GM21576 (cell line): ENCODE measurements at regions not wholly inside any gene's neighbourhood (a gene's known extent, or its start where the extent isn't known, plus 50 kb on each side); places are given as distances from the start of the nearest gene placed in this dataset.

Experiments
- ATAC-seq: cut with Tn5 transposase; IDR thresholded peaks from one replicate; pipeline ENCODE4 v1.9.1; 2021; ENCODE audit warnings: mild to moderate bottlenecking, moderate library complexity; ENCODE audit not compliant: unreplicated experiment

DNA sequence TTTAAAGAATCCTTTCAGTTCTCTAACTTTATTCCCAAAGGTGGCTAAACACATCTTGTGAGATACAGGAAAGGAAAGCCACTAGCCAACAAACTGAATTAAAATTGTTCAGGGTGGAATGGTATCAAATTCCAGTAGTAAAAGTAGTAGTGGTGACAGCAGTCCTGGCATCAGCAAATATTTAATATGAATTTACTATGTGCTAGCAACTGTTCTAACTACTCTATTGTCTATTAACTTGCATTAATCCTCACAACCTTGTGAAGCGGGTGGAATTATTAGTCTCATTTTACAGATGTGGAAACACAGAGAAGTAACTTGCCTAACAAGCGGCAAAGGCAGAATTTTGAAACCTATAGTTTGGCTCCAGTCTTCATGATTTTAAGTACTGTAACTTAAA lies 130.1 kb downstream of the KLF12 start:
- ATAC-seq: no peak

DNA sequence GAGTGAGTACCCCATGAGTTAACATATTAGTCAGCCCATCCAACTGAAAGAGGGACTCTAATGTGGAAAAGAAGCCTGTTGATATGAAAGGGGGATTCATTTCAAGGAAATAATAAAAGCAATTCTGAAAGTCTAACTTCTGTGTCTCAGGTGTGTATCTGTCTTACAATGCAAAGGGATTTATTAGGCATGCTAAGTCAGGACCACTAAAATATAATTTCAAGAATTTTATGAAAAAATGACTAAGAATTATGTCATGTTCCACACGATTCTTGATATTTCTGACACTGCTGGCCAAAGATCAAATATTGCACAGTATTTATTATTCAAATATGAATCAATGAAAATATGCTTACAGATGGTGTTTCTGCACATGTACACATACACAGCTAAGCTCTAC lies 130.8 kb downstream of the KLF12 start:
- no peak for ATAC-seq

DNA sequence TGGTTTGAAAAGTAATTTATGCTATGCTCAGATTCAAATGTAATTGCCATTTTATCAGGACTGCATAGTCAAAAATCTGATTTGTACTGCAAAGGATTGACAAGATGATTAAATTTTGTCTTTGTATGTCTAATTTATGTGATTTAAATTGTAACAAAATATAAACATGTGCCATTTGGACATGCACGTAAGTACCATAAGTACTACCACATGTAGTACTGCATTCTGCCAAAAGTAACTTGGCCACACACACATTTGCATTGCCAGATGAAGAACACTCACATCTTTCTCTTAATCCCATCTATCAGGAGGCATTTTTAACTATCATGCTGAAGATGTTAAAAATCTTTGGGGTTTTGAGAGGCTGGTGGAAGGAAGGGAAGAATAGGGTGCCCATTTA lies 133.3 kb downstream of the KLF12 start:
- ATAC-seq: no peak

DNA sequence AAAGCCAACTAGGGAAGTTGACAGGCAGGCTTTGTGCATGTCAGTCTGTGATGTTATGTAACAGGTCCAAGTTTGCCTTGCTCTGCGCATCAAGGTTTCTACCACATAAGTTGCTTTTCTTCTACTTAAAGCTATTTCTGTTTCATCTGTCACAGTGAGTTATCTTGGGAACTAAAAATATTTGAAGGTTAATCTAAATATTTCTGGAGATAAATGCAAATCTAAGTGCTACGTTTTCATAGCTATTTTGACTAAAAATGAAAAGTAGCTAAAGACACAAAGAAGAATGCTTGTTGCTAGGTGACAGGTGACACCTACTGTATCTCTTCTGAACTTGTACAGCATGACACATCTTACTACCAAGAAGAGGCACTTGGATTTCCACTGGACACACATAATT lies 135.6 kb downstream of the KLF12 start:
- peak; percentile 70 for ATAC-seq

DNA sequence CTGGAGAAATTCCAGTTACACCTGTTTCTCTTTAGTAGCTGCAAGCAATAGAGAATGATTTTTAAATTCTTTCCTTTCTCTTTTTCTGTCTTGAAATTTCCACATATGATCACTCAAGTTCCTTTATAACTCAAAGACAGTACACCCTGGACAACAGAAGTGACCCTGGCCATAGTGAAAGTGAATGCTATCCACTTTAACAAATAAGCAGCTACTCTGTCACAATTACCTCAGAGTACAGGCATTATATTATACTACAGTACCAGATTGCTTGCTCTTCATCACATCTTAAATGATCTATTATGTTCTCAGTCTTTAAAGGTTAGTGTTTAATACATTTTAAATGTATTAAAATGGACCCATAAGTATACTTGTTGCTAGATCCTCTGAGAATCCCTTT lies 136.2 kb downstream of the KLF12 start:
- ATAC-seq: no peak

DNA sequence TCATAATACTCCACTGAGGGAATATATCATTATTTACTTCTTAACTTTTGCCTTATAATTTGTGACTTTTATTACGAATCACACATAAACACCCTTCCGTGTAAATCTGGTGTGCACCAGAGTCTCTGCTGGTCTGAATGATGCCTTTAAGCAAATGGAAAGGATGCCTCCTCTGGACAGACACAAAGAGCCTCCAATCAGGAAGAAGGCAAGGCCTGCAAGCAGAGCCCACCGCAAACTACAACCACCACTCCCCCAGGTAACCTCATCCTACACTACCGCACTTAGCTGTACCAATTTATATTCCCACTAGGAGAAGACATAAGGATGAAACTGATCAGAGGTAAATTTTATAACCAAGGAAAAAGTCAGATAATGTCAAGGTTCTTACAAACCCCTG lies 137.6 kb downstream of the KLF12 start:
- no peak for ATAC-seq

DNA sequence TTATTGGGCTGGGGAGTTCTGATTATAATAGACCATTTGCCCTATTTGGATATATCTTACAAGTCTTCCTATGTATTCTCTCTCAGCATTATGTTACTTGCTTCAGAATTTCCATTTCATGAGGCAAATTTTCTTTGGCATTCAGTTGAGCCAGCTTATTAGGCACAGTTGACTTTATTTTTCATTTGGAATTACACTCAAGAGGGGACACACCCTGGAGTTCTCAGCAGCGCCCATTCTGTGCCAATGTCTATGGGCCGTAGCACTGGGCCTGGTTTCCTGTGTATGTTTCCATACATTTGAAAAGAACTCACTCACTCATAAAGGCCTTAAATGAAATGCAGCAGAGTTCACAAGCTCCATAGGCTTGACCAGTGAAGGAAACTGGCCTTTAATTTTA lies 138.5 kb downstream of the KLF12 start:
- no peak for ATAC-seq

DNA sequence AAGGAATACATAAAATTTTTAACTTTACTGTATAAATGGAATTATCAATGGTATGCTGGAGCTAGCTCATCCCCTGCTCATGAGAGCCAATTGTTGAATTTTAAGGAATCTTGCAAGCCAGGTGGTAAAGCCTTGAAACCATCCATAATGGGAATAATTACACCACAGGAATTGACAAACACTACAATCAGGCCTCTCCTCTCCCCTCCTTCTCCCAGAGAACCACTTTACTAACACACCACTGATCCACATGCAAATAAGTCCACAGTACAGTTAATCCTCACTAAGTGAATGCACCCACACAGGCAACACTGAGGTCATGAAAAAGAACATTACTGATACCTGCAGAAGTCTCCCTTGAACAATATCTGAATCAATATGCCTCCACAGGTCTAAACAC lies 140.5 kb downstream of the KLF12 start:
- ATAC-seq: no peak

DNA sequence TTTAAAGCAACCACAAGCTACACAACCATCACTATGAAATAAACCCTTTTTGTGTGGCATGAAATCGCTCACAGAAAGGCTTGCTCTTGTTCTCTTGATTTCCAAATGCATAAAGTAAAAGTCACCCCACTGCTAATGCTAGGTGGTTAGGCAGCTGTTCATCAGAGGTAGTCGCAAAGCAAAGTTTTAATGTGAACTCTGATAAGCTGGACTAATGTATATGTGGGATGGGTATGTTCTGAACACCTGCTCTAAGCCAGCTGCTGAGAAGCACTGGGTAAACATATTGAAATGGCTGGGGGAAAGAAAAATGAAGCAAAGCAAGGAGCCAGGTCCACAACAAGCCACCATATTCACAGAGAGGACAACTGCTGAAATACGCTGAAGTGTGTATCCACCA lies 142.3 kb downstream of the KLF12 start:
- no peak for ATAC-seq

DNA sequence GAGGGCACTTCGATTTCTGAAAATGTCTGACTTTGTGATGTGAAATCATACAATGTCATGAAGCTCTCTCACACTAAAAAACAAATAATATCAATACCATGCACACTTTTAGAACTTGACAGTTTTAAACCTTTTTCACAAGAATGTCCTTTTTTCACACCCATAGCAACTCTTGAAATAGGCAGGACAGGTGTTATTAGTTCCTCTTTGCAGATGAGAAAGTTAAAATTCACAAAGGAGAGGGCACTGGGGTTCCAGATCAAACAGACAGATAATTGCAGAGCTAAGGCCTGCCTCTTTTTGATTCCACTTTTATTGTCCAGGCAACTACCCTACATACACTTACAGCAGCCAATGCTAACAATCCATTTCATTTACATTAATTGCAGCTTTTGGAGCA lies 142.8 kb downstream of the KLF12 start:
- ATAC-seq: no peak

DNA sequence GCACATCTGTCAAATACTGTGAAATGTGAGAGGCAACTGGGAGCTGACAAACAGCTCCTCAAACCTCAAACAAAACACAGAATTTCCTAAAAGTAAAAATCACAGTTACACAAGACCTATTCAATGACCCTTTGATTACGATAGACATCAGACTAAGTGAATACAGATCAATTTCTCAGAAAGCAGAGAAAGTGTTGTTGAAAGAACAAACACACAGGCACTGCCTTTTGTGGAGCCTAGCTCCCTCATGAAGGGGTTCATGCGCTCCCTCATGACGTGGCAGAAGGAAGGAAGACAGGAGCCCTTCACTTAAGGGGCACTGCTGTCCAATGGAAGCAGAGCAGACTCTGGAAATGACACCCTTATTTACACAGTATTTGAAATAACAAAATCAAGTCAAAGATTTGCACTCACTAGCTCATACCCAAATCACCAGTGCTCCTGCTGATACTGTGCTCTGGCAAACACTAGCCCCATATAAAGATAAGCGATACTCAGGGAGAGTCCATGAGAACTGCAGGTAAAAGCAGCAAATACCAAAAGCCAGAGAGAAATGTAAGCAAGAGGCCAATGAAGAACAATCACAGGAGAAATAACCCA lies 144.9 kb downstream of the KLF12 start:
- ATAC-seq: no peak

DNA sequence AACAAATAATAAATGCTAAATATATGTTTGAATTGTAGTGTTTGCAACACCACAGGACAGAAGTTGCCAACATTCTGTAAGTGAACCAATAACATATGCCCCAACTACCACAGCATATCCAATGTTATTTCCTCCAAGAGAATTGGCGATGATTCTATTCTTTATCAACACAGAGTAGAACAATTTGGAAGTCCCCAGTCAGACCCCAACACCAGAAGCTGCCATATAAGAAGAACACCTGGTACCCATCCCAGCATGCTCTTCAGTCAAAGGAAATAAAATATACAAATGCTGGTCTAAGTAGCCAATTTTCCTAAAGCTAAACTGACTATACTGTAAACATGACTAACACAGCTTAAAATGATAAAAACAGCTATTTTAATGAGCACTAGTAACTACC lies 145.7 kb downstream of the KLF12 start:
- ATAC-seq: no peak

DNA sequence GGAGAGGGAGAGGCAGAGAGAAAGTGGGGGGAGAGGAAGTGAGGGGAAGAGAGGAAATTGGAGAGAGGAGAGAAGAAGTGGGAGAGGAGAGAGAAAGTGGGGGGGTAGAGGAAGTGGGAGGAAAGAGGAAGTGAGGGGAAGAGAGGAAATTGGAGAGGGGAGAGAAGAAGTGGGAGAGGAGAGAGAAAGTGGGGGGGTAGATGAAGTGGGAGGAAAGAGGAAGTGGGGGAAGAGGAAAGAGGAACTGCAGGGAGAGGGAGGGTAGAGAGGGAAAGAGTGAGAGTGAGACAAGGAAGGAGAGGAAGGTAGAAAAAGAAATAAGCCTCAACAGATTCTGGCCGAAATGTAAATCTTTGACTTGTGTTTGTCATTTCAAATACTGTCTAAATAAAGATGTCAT lies 146.6 kb downstream of the KLF12 start:
- ATAC-seq: no peak

DNA sequence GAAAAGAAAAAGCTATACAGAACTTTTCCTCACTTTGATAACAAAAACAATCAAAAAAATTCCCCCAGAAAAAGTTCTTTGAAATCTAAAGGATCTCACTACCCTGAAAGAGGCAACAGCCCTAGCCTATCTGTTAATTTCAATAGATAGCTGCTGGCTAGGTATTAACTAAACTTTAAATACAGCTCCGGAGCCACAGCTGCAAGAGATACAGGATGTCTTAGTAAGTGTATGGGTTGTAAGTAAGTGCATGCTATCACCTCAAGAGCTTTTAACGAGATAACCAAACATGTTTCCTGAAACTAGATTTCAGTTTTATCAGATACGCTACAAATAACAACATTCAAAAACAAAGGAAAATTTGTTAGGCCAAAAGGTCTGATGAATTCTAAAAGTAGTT lies 148.4 kb downstream of the KLF12 start:
- ATAC-seq: no peak

DNA sequence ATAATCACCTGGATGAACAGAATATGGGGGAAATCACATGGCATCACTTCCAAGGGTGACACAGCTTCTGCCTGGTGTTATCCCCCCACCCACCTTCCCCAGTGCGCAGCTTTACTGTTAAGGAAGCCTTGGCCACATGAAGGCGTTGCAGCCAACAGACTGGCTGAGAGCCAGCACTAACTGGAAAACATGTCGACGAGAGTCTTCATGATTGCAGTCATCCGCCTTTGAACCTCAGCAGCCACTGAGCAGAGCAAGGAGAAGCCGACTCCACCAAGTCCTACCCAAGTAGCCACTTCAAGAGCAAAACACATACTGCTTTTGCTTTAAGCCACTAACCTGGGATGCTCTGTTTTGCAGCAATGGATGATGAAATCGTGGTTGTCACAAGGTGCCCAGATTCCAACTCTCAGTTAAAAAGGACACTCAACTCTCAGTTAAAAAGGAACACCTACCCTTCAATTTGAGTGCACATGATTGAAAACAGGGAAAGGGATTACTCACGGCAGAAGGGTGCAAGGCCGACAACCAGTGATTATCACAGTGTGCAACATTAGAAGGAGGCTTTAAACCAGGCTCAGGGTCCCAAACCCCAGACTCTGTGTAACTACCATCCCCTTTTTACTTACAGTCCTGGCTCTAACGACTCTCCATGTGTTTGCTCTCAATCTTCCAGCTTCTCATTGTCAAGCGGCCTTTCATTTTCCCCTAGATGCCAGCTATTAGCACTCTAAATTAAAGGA lies 149.1 kb downstream of the KLF12 start:
- no peak for ATAC-seq

DNA sequence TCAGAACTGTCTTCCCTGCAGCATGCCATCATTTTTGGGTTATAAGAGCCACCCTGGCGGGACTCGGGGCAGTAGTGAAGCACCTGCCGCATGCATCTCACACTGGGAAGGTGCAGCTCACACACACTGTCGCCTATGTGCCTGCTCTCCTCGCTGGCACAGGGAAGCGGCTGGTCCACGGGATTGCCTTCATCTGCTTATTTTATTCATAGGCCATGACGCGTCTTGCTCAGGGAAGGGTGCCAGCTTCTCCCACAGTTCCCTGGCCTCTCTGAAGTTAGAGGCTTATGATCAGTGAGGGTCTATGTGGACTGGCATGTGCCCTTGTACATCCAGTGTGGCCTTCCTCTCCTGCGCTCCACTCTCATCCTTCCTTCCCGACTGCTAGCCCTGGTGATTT lies 150.0 kb downstream of the KLF12 start:
- no peak for ATAC-seq

DNA sequence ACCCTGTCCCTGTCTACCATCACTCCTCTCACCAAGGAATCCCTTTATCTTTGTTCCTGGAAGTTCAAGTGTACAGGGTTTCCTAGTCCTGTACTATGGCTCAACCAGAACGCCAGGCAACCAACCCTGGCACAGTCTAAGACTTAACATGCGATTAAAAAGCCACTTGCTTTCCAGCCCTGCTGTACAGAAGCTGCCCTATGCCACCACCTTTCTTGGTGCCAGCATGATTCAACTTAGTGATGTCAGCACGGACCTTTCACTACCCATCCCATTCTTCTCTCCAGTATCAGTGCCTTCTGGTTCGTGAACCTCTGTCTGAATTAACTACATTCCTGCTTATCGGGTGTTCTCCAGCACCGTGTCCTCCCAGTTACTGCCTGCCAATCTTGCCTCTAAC lies 151.1 kb downstream of the KLF12 start:
- no peak for ATAC-seq

DNA sequence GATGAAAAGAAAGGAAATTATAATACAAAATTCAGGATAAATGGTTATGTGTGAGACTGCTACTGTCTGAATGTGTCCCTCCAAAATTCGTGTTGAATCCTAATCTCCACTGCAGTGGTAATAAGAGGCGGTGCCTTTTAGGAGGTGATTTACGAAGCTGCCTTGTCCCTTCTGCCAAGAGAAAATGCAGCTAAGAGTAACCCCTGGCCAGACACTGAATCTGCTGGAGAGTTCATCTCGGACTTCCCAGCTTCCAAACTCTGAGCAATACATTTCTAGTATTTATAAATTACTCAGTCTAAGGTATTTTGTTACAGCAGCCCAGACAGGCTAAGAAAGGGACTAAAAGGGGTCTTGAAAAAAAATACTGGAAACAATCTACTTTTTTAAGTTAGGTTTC lies 152.6 kb downstream of the KLF12 start:
- no peak for ATAC-seq

DNA sequence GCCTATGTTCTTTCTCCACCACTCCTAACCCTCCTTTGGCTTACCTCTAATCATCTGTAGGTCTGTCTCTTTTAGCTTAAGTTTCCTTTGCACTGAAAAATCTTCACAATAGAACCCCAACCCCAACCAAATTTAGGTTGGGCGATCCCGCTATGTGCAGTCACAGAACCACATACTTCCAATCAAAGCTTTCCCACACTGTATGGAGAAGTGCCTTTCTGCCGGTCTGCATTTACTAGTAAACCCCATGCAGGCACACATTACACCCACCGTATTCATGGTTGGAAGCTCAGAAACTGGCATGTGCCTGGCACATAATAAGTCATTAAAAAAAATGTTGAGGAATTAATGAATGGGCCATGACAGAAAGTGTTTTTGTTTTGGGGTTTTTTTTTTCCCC lies 158.4 kb downstream of the KLF12 start:
- ATAC-seq: no peak

DNA sequence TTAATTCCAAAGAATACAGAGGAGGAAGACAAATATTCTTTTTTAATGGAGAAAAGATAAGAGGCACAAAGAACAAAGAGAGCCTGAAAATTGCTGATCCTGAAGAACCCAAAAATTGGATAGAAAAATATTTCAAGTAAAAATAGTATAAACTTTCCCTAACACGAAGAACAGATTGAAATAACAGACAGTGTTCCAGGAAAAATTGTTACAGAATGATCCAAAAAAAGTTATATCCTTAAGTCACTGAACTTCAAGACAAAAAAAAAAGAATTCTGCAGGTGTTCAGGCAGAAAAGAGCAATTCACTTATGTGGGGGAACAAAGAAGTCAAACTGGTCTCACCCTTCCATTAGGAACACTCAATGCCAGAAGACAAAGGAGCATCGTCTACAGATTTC lies 160.2 kb downstream of the KLF12 start:
- no peak for ATAC-seq

DNA sequence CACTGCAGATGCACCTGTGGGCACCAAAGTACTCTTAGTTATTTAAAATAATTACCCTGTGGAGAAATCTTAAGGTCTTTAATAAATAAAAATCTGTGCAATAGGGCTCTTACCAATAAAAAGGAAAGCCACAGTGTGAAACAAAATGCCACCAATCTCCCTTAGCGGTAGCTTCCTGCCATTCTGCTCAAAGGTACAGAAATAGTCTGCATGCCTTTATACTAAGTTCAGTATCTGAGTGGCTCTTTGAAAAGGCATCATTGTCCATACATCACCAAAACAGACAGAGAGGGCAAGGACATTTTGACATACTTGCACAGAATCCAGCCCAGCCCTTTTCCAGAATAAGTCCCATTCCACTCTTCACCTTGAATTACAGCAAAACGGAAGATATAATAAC lies 161.0 kb downstream of the KLF12 start:
- ATAC-seq: no peak

DNA sequence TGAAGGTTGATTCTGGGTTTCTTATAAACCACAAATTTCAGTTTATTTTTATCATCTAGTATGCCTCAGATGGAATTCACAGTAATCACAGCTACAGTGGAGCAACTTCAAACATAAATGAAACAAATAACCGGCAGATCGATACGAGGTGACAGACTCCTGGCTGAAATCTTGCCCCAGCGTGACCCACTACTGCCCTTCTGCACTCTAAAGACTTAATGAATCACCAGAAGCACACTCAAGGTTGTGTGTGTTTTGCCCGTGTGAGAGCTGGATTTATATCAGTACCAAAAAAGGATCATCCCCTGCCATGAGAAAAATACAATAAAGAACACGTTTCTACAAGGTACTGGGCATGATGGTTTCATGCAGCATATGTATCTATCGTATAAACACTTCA lies 161.7 kb downstream of the KLF12 start:
- no peak for ATAC-seq

DNA sequence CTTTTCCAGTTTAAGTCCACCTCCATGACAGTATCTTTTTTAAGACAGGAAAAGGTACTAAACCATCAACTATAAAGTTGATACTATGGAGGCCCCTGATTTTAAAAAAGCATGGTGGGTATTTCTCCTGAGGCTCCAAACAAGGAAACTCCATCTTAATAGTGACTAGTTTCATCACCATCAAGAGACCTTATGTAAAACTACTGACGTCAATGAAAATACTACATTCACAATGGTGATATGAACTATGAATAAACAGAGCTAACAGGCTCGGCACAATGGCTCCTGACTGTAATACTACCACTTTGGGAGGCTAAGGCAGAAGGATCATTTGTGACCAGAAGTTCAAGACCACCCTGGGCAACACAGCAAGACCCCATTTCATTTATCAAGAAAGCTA lies 162.7 kb downstream of the KLF12 start:
- ATAC-seq: no peak
